ENCODE measurements at regions not wholly inside any gene's neighbourhood (a gene's known extent, or its start where the extent isn't known, plus 50 kb on each side); places are given as distances from the start of the nearest gene placed in this dataset.
"Not testable (repeated sequence)": the region's sequence is repeated elsewhere in the genome, so short reads cannot be mapped to it uniquely, and the experiment has no call there.

DNA sequence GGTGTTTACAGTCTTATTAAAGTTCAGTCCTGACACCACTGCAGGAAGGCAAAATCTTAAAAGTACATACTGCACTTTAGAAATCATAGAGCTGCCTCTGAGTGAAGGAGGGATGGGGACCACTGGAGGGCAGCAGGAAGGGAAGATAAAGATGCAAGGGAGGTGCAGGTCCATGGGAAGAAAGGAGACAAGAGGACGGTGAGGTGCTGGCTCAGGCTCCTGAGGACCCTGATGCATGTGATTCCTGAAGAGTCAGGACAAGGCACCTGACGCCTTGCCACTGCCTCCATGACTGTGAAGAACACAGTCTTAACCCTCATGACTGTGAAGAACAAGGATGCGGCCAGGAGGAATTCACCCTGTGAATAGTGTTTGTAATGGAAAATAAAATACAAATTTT is 116.2 kb upstream of the NPAS2 start:
- no peak for DNase-seq

DNA sequence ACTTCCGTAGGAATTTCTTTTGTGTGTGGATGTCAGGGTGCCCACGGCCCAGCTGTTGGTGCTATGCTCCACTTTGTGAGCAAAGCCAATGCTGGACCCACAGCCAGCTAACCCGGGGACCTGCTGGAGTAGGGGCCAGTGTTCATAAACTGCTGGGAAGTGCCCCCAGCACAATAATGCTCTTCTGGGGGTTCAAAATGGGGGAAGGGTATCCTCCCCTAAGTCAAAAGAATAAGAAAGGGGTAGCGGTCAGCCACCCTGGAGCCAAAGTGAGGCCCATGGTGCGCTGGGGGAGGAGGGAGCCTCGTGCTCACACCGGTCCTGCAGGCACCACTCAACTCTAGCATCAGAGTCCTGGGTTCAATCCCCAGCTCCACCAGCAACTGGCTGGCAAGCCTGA is 115.8 kb upstream of the NPAS2 start:
- DNase-seq = no peak

DNA sequence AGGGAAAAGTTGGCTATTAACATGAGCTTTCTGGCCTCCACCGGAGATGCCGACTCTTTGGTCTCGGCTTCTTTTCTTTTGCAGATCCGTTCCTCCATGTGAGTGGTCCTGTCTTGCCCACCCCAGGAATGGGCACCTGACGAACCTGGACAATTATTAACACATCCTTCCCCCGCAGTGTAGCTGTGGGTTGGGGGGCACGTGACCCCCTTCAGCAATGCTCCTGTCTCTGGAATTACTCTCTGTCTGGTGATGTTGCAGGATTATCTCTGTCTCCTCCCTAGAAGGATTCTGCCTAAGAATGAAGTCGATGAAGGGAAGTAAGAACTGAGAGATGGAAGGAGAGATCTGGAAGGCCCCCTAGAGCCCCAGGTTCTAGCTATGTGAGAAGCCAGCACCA is 115.2 kb upstream of the NPAS2 start:
- DNase-seq = no peak

DNA sequence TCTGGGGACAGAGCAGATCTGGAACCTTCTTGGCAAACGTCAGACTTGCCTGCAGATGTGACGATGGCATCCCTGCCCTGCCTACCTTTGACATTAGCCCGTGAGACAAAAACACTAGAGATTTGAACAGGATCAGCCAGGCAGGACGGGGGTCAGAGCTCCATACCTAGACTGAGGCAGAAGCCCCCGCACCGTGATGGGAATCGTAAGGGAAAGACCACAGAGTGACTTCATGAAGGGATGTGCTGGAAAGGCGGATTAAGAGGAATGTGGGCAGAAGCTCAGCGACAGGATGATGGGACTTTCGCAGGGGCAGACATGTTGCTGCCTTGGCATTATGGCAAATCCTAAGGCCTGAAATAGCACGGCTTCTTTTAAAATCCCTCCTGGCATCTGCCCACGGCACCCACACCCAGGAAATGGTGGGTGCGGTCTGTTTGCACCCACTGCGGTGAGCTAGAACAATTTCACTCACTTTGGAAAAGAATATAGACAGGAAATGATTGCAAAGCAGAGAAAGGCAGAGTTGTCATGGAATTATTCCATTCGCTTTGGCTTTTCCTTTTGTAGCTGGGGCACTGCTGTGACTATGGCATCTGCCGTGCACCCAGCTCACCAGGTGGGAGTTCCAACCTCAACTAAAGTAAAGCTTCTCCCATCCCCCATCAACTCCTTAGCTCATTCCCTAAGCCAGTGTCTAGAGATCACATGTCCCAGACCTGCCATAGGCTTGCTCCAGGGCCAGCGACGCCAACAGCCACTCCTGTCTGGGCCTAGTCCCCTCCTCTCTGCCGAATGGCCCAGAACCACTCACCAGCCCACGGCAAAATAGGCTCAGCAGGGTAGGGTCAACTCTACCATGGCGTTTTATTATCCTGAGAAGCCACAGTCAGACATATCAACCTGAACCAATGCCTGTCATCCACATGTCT is 112.7 kb upstream of the NPAS2 start:
- DNase-seq = no peak

DNA sequence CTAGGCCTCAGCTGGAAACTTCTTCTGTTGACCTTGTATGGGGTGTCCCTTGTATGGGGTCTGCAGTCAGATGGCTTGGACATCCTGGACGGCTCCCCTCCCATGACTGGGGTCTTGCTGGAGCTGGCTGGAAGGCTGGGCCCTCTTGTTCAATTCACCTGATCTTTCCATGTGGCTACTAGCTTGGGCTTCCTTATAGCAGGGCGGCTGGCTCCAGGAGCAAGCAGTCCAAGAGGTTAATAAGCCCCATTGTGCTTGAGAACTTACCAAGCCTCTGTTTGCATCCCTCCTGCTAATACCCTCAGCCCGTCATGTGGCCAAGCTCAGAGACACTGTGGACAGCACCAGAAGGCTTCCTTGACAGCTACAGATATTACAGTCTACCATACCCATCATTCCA is 111.6 kb upstream of the NPAS2 start:
- no peak for DNase-seq

DNA sequence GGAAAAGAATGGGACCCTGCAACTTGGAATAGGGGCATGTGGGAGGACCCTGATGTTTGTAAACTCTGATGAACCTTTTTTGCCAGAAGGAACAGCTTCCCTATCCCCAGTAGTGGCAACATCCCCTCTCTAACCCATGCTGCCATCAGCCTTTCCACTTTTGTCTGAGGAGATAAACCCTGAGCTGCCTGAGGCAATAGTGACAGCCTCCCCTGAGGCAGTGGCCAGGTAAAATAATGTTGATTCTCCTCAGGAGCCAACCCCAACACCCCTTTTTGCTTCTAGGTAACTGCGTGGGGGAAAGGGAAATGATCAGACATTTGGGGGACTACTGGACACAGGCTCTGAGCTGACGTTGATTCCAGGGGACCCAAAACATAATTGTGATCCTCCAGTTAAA is 106.8 kb upstream of the NPAS2 start:
- DNase-seq = no peak

DNA sequence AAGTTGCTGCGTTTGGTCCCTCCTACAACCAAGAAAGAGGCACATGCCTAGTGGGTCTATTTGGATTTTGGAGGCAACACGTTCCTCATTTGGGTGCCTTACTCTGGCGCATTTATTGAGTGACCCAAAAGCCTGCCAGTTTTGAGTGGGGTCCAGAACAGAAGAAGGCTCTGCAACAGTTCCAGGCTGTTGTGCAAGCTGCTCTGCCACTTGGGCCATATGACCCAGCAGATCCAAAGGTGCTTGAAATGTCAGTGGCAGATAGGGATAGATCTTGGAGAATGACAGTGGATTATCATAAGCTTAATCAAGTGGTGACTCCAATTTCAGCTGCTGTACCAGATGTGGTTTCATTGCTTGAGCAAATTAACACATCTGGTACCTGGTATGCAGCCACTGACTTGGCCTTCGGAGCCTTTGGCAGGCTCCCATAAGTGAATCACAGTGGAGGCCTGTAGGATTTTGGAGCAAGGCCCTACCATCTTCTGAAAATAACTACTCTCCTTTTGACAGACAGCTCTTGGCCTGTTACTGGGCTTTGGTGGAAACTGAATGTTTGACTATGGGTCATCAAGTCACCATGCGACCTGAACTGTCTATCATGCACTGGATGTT is 105.4 kb upstream of the NPAS2 start:
- not testable (repeated sequence) for DNase-seq

DNA sequence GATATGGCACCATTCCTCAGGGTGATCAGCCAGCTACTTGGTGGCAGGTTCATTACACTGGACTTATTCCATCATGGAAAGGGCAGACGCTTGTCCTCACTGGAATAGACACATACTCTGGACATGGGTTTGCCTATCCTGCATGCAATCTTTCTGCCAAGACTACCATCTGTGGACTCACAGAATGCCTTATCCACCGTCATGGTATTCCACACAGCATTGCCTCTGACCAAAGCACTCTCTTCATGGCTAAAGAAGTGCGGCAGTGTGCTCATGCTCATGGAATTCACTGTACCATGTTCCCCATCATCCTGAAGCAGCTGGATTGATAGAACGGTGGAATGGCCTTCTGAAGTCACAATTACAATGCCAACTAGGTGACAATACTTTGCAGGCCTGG is 104.1 kb upstream of the NPAS2 start:
- not testable (repeated sequence) for DNase-seq

DNA sequence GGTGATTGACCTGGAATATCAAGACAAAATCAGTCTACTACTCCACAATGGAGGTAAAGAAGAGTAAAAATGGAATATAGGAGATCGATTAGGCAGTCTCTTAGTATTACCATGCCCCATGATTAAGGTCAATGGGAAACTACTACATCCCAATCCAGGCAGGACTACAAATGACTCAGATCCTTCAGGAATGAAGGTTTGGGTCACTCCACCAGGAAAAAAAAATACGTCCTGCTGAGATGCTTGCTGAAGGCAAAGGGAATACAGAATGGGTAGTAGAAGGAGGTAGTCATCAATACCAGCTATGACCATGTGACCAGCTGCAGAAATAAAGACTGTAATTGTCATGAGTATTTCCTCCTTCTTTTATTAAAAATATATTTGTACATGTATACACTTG is 103.4 kb upstream of the NPAS2 start:
- DNase-seq = no peak

DNA sequence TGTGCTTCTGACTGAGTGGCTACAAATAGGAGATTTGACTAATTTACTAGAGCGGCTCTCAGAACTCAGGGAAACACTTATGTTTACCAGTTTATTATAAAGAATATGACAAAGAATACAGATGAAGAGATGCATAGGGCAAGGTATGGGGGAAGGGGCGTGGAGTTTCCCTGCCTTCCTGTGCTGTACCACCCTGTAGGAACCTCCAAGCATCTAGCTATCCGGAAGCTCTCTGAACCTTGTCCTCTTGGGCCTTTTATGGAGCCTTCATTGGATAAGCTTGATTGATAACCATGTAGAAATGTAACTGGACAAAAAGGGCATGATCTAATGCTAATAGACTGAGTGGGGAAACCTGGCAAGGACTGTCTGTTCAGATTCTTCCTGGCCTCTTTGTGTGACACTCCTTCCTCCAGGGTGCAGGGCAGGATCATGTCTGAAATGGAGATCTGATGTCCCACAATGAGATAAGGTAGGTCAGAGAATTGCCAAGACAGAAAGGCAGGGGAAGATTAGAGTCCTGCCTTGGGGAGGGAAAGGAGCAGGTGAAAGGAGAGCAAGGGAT is 101.8 kb upstream of the NPAS2 start:
- no peak for DNase-seq

DNA sequence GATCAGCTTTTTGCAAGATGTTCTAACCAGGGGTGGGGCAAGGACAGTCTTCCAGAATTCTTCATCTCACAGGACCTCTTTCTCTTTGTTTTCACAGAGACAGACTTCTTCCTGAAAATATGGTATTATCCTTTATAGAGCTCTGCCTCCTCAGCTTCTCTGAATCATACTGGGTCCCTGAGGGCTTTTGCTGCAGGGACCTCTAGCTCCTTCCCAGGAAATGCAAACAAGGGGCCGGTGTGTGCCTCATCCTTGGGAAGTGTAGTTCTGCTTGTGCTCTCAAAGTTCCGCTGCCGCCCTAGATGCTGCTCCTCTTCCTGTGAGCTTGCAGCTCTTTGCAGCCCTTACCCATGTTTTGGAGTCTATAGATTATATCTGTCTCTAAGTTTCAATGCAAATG is 99.5 kb upstream of the NPAS2 start:
- no peak for DNase-seq

DNA sequence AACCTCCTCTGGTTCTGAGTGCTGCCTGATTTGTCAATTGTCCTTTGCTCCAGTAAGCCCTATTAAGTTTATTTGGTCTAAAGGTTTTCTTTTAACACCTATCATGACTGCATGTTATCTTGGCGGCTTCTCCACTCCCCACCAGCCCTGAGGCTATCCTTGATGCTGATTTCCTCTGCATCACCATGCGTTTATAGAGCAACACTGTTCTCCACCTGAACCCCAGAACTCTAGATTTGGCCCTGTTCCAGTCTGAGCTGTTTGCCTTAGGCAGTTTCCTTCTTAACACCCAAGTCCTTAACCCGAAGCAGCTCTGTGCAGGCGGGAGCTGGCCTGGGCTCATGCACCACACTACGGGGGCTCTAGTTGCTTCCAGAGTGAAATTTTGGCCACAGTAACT is 98.2 kb upstream of the NPAS2 start:
- DNase-seq = no peak

DNA sequence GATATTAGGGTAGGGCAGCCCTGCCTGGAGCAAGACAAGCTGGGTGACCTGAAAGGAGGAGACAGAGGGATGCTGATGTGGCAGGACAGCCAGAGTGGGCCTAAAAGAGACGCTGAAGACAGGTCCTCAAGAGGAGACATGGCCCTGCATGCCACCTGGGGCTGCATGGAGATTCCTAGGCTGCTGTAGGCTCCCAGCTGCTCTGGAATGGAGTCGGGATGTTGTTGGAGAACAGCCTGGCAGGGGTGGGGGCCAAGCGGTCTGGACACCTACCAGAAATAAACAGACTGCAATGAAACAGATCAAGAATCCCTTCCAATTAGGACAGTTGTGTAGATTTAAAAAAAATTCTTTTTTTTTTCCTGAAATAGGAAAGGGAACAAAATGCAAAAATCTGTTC is 97.8 kb upstream of the NPAS2 start:
- no peak for DNase-seq

DNA sequence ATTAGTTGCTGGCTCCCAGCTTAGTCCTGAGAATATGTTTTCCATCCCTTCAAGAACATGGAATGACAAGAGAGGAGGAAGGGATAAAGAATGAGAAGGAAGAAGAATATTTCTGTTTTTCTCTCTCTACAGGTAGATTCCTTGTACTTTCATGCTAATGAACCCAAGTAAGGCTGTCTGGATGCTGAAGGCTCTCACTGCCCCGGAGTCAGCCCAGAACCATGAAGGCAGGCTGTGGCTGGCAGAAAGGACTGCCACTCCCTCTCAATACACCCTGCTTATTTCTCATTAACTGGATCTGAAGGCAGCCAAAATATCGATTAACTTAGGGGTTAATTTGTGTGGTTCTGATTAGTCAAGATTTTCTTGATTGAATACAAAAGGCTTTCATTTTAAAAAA is 93.1 kb upstream of the NPAS2 start:
- no peak for DNase-seq

DNA sequence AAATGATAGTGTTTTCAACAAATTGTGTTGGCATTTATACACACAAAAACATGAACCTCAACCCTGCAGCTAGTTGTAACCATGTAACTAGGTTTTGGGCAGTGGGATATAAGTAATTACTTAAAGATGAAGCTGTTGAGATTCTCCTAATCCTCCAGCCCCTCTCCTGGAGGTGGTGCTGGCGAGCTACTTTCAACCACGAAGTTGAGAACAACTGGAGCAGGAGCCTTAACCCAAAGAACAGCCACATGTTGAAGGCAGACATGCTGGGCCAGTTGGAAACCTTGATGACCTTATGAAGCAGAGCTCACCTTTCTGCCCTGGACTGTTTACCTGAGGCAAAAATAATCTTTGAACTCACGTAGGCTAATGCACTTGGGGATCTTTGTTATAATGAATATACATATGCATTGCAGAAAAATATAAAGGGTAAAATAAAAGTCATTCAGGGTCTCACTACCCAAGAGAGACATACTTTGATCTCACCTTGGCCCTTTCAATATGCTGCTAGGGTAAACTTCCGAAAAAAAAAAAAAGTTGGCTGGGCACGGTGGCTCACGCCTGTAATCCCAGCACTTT is 89.6 kb upstream of the NPAS2 start:
- DNase-seq = peak; percentile 9

DNA sequence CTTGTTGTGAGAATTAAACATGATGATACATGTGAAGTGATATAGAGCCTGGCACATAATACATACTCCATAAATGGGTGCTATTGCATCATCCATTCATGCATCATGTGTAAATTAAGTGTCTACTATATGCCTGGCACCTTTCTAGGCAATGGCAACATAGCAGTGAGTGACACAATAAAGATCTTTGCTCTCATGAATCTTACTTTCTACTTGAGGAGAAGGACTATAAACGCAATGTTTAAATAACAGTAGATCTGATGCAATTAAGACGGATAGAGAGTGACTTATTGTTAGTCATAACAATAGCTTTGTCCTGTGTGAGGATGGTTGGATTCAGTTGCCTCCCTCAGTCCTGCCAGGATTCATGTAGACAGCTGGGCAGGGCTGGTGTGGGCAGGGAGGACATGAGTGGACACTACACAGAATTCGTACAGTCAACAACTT is 88.4 kb upstream of the NPAS2 start:
- no peak for DNase-seq

DNA sequence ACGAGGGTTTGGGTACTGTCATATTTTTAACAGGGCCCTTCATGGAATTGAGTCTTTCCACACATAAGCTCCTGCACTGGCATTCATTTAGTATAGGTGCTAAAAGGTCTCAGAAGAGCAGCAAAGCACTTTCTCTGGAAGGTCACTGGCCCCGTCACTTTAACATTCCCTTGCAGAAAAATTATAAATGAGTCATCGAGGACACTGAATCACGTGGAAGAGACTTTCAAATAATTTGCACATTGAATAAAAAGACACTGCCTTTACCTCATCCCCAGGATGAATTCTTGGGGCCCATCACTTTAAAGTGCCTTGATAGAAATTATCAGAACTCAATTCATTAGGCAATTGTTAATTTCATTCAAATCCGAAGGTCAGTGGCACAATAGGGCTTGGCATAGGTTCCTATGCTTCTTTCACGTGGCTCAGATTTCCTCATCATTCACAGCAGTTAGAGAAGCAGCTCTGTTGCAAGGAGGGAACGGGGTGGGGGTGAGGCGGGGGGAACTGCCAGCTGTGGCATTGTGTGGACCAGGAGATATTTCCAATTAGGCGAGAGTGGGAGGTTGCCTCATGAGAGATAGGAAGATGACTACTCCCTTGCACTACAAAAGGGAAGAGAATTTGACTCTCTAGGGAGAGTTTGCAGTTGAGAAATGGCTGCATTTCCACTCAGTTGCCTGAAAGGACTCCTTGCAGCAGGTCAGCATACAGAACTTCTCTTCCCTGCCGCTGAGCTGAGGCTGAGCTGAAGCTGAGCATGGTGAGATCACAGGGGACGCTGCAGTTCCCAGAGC is 86.3 kb upstream of the NPAS2 start:
- no peak for DNase-seq

DNA sequence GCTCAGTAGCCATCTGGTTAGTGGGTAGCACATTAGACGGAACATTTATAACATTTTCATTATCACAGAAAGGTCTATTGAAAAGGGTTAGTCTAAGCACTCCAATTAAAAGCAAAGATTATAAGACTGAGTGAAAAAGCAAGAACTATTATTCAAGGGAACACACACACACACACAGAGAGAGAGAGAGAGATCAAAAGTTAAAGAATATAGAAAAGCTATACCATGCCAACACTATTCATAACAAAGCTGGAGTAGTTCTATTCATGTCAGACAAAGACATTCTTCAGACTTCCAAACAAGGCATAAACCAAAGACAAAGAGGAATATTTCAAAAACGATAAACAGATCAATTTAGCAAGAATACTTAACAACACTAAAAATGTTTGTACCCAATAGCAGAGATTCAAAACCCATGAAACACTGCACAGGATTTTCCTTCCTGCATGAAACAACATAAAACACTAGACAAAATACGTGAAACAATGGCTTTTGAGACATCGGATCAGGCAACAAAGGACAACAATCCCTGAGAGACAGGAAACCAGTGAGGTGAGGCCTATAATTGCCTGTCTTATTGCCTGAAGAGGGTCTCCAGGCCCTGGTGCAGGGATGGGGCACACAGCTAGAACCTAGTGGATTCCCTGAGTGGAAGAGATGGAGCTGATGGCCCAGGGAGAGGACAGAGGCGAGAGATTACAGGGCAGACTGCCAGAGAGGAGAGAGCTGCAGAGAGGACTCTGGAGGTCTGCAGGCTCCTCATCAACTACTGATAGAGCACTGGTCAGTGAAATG is 83.6 kb upstream of the NPAS2 start:
- DNase-seq = no peak

DNA sequence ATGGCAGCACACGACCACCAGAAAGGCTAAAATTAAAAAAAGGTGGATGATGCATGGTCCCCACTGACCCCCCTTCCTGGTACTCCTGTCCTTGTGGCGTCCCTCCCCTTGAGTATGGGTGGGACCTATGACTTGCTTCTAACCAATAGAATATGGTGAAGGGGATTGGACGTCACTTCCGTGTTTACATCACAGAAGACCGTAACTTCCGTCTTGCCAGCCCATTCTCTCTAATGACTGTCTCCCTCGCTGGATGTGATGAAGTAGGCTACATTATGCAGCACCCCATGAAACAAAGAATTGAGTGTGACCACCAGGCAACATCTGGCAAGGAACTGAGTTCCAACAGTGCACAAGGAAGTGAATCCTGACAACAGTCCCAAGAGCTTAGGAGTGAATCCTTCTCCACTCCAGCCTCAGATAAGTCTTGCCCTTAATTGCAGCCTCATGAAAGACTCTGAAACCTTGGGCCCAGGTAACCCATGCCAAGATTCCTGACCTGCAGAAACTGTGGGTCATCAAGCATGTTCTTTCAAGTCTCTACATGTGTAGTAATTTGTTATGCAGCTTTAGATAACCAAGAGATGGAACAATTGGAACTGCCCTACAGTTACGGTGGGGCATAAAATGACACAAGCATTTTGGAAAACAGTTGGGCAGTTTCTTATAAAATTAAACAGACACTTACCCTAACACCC is 80.1 kb upstream of the NPAS2 start:
- no peak for DNase-seq

DNA sequence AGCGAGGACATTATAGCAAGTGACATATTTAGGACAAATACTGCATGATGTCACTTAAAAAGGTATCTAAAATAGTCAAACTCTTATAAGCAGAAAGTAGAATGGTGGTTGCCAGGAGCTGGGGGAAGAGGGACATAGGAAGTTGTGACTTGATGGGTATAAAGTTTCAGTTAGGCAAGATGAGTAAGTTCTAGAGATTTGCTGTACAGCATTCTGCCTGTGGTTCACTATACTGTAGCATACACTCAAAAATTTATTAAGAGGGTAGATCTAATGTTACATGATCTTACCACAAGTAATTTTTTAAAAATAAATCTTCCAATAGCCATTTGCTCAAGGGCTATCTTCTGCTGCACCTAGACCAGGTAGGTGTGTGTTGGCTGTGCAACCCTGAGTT is 78.1 kb upstream of the NPAS2 start:
- no peak for DNase-seq
